ENCODE measurements at regions not wholly inside any gene's neighbourhood (a gene's known extent, or its start where the extent isn't known, plus 50 kb on each side); places are given as distances from the start of the nearest gene placed in this dataset.
"Not testable (repeated sequence)": the region's sequence is repeated elsewhere in the genome, so short reads cannot be mapped to it uniquely, and the experiment has no call there.

DNA sequence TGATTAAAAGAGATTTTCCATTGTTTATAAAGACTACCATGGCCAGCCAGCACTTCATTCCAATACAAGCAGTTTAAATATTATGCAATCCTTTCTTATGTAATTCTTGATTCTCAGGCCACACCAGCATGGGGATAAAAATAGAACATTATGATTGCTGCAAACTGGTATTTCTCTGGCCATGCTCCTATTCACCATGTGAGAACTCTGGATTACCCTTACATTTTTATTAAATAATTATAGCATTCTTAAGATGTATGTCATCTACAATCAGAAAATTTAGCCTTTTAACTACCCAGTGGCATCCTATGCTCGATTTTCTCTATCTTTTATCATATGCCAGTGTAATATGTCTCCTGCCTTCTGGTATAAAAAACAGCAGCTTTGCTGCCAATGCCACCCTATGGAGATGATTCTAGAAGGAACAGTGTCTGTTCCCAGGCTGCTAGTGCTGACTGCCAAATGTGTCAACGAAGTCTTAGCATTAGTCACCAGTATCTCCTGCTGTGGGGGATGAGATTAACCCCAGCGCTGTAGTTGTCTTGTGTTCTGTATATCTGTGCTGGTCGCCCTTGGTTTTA, 501.4 kb downstream of the BCKDHB start:
- DNase-seq: peak; percentile 2

DNA sequence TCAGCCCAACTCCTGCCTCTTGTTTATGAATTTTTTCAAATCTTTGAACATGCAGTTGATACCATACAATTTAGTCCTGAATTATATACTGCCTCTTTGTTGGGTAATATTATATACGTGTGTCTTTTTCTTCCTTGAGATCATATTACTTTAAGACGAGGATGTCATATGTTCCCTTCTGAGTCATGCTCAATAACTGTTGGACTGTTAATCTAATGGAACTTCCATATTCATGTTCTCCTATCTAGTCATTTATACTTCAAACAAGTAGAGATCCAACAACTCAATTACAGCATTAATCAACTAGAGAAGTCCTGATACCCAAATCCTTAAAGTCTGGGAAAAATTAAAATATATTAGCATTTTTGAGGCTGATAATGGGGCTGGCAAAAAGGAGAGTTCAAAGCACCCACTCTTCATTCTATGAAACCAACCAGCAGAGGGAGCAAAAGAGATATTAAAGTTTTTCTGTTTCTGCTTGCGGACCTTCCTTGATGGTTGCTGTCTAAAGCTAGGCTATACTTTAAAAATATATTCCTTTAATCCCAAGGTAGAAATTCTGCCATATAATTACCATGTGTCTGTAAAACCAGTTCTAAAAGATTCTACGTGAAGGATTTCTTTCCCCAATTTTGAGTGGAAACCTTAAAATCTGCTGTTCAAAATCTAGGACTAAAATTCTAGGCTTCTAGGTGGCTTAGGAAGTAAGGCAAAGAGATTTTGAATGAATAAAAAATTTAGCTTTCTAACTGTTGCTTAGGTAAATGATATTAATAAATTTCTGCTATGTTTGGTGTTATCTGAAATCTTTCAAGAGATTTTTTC, 498.9 kb downstream of the BCKDHB start:
- DNase-seq: peak; percentile 71

DNA sequence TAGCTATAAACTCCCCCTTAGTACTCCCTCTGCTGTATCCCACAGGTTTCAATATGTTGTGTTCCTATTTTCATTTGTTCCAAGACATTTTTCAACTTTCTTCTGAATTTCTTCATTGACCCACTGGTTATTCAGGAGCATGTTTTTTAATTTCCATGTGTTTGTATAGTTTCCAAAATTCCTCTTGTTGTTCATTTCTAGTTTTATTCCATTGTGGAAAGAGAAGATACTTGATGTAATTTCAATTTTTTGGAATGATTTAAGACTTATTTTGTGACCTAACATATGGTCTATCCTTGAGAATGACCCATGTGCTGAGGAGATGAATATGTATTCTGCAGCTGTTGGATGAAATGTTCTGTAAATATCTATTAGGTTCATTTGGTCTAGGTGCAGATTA, 497.2 kb downstream of the BCKDHB start:
- no peak for DNase-seq

- DNase-seq: no peak
Measured at GRCh38 chr6:80594461-80594860, 488.0 kb downstream of the BCKDHB start.

DNA sequence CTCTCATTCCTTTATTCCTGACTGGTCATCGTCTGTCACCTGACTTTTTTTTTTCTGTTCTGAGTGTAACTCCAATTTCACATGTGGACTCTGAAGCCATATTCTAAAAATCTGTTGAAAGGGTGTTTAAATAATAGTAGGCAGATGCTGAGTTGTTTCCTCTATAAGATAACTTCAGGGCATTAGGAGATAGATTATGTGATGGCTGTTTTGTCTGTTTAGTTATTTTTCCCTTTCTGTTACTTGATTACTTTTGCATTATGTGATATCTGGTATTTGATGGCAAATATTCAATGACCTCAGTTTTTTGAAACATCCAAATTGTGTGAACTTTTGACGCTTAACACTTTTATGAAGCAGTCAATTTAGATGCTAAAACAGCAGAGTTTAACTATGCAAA, 486.0 kb downstream of the BCKDHB start:
- no peak for DNase-seq

GRCh38 chr6:80586242-80586641, 479.8 kb downstream of the BCKDHB start:
- no peak for DNase-seq

- no peak for DNase-seq
Measured at GRCh38 chr6:80579391-80580023, 473.0 kb downstream of the BCKDHB start.

DNA sequence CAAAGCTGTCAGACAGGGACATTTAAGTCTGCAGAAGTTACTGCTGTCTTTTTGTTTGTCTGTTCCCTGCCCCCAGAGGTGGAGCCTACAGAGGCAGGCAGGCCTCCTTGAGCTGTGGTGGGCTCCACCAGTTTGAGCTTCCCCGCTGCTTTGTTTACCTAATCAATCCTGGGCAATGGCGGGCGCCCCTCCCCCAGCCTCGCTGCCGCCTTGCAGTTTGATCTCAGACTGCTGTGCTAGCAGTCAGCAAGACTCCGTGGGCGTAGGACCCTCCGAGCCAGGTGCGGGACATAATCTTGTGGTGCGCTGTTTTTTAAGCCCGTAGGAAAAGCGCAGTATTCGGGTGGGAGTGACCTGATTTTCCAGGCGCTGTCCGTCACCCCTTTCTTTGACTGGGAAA, 466.8 kb downstream of the BCKDHB start:
- not testable (repeated sequence) for DNase-seq

GRCh38 chr6:80566361-80566760, 459.9 kb downstream of the BCKDHB start:
- no peak for DNase-seq

DNA sequence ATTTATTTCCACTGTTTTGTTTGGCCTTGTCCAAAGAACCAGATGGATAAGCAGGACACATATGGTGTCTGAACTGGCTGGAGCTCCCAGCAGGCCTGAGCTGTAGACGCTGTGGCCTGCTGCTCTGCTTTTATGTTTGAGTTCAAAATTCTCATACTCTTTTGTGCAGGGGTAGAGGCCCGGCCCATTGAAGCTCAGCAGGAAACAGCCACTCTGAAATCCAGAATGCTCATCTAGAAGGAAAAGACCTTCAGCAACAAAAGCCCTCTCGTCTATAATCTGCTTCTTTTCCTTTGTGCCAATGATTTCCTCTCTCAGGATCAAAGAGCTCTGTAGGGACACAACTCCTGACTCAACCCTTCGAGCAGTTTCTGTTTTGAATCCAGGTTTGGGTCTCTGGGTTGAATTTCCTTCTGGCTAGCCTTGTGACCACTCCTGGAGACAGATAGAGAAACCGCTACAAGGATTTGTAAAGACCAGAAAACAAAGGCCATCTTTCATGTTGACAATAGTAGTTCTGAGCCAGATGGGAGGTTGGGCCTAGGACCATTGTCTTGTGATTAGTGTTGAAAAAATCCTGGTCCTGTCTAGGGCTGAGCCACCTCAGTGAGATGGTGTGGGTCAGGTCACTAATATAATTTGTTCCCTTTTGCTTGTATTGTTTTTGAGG, 446.7 kb downstream of the BCKDHB start:
- peak; percentile 79 for DNase-seq

GRCh38 chr6:80550748-80551147, 444.3 kb downstream of the BCKDHB start:
- no peak for DNase-seq

GRCh38 chr6:80550281-80550680, 443.8 kb downstream of the BCKDHB start:
- DNase-seq: no peak

- no peak for DNase-seq
Measured at GRCh38 chr6:80548532-80548931, 442.1 kb downstream of the BCKDHB start.

DNA sequence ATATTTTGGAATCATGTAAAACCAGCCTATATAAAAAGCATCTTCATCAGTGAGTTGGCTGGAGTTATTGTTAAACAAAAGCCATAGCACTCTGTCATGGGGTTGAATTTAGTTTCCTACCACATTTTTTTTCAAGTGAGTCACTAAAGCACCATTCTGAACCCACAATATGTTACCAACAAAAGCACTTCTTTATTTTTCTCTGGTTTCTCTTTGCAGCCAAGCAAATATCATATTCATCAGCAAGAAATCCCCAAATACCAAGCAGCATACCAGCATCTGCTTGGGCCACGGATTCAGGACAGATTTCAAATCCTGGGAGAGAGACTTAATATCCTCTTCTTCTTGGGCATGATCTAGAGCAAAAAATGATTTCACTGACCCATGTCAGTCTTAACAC, 441.4 kb downstream of the BCKDHB start:
- no peak for DNase-seq

DNA sequence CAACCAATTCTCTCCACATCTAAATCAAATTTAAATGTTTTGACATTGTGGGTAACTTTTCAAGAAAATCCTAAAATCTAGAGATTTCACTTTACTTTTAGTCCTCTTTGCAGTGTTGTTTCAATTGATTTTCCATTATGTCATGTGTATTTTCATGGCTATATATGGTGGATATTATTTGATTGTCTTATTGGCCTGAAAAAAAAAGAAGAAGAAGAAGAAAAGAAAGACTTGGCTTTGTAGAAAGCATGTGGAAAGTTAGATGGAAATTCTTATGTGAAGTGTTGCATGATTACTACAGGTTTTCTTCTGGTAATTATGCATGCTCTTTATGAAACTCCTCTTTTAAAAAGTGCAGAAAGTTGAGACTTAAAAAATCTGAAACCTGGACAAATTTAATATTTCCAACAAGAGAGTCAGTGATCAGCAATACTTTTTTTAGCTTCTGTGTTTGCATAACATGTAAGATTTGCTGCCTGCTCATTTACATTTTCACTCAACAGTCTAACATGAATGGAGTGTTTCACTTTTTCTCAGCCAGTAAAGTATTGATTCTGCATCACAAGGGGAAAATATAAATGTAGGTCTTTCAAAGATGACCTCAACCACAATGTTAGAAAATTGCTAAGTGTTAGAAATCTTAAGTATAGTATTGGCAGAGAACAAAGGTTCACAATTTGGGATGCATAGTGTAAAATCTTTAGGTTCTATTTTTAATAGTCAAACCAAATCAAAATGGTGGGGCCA, 438.7 kb downstream of the BCKDHB start:
- DNase-seq: no peak

GRCh38 chr6:80544555-80544954, 438.1 kb downstream of the BCKDHB start:
- DNase-seq: no peak

- no peak for DNase-seq
Measured at GRCh38 chr6:80543598-80544222, 437.2 kb downstream of the BCKDHB start.

GRCh38 chr6:80543151-80543550, 436.7 kb downstream of the BCKDHB start:
- no peak for DNase-seq

- no peak for DNase-seq
Measured at GRCh38 chr6:80541886-80542285, 435.4 kb downstream of the BCKDHB start.

DNA sequence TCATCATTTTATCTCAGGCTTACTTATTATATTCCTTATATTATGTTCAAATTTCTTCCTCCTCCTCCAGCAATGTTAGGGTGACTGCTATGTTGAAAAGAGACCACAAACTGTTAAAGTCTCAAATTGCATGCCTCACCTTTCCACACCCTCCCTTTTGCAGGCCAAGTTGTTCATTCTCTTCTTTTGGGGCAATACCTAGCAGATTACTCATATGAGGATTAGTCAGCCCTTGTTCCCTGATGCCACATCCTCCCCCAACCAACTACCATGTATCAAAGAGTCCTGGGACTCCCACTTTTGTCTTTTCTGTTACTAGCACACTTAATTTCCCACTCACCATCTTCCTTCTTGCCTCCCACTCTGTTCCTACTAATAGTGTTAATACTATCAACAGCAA, 434.7 kb downstream of the BCKDHB start:
- DNase-seq: no peak

GRCh38 chr6:80540700-80541099, 434.2 kb downstream of the BCKDHB start:
- no peak for DNase-seq

Data from NCI-H82 (cell line).